ENCODE measurements at regions not wholly inside any gene's neighbourhood (a gene's known extent, or its start where the extent isn't known, plus 50 kb on each side); places are given as distances from the start of the nearest gene placed in this dataset.
"Not testable (repeated sequence)": the region's sequence is repeated elsewhere in the genome, so short reads cannot be mapped to it uniquely, and the experiment has no call there.

DNA sequence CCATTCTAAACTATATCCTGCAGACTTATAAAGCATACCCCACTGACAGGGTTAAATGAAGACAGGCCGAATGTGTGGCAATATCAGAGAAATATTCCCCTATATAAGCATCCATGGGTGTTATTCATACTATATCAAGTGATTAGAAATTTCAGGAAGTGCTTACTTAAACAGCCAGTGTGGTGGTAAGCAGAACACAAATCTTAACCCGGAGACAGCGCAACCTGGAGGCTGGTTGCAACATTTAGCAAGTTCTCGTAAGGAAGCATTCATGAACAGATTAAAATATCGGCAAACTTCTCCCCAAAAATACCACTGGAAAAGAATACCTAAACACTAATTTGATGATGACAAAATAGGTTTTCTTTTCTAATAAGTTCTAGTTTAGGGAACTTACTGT, 261.2 kb downstream of the CBLL2 start:
- no peak for DNase-seq (ENCODE audit: low read depth, low spot score)

DNA sequence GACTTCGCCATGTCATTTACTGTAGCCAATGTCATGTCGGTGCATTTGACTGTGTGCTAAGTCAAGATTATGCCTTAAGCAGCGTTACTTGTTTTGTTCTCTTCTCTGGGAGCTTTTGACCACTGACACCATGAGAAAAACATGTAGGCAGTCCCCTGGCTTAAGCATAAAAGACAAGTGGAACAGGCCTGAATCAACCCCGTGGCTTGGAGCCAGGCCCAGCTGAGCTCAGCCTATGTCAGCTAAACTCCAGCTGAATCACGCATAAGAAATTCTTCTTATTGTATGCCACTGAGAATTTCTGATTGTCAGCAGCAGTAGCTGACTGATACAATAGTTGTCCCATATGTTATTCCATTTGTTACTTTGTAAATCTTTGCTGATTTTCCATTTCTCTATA, 261.9 kb downstream of the CBLL2 start:
- DNase-seq (ENCODE audit: low read depth, low spot score) = no peak

DNA sequence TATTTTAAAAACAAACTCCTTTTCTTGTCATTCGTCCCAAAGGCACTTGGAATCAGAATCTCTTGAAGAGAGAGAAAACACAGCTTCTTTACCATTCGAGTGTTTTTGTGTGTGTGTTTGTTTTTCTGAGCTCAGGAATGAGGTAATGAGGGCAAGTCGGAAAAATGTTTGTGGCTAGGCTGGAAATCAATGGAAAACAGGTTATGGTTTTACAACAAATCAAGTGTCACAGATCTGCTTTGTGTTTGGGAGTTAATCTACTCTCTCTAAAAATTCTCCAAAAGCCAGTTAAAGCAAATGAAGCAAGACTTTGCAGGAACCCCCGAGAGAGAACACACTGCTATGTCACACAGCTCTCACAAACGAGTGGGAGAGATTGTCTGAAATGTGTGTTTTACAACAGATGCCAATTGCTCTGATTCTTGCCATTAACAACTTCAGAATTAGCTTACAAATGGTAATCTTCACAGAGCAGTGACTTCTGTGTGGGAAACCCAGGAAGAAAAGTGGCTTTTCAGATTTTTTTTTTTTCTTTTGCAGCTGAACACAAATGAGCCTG, 264.1 kb downstream of the CBLL2 start:
- no peak for DNase-seq (ENCODE audit: low read depth, low spot score)

DNA sequence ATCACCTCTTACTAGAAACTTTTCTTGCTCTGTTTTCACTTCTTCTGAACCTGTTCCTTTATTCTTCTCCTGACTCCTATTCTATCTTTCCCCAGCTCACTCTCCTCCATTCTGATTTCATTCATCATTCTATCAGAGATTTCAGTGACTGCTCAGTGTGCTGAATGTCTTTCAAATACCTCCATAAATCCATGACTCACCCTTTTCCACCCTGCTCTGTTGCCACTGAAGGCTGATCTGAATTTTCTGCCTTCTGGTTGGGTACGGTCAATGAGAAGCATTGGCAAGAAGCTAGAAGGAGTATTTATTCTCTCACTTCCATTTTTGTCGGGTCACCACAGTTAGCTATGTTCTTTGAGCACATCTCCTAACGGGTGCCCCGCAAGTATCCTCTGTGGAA, 265.9 kb downstream of the CBLL2 start:
- no peak for DNase-seq (ENCODE audit: low read depth, low spot score)

DNA sequence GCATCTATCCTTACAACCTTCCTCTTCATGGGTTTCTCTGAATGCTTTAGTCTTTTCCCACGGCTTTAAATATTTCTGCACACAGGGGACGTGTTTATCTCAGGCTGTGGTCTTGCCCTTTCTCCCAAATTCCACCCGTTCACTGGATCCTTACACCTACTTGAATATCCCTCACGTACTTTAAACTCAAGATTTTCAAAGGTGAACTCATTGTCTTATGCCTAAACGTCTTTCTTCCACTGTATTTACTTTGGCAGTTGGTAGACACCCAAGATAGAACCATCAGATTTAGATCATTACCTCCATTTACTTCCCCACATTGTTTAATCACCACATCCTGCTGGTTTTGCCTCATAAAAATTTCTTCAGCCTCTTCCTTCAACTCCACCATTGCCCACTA, 269.2 kb downstream of the CBLL2 start:
- no peak for DNase-seq (ENCODE audit: low read depth, low spot score)

DNA sequence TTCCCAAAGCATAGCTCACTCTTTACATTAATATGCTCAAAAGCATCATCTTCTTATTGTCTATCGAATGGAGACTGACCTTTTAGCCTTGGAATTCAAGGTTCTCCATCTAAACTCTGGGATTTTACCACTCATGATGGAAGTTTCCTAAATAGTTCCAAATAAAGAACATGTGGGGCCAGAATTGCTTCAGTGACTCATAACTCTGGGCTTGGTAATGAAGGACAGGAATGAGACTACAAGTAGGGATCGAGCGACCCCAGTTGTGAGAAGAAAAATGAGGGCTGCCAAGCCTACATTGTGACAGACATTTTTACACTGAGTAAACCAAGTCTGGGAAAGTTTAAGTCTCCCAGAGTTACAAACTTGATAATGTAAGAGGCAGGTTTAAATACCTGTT, 269.9 kb downstream of the CBLL2 start:
- DNase-seq (ENCODE audit: low read depth, low spot score) = no peak

DNA sequence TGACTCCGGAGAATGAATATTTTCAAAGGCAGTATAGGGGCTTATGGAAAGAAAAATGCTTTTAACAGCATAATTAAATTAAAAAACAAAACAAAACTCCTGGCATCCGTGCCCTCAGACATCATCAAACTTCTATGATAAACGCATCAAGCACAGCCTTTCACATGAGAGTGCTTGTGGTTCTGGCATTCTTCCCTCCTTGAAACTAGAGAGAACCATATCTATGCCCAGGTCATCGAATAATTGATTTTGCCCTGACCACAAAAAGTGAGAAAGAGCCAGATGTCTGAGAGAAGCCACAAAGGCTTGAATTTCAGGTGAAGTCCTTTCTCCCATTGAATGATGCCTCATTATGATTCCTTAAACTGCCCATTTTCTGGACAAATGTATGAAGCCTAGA, 286.8 kb downstream of the CBLL2 start:
- no peak for DNase-seq (ENCODE audit: low read depth, low spot score)

DNA sequence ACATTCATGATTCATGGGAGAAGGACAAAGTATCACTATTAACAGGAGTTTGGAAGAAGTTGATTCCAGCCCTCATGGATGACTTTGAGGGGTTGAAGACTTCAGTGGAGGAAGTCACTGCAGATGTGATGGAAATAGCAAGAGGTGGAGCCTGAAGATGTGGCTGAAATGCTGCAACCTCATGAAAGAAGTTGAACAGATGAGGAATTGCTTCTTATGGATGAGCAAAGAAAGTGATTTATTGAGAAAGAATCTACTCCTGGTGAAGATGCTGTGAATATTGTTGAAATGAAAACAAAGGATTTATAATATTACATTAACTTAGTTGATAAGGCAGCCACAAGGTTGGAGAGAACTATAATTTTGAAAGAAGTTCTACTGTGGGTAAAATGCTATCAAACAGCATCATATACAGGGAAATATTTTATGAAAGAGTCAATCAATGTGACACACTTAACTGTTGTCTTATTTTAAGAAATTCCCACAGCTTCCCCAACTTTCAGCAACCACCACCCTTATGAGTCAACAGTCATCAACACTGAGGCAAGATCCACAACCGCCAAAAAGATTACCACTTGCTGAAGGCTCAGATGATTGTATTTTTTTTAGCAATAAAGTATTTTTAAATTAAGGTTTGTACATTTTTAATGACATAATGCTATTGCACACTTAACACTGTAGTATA, 302.6 kb downstream of the CBLL2 start:
- DNase-seq (ENCODE audit: low read depth, low spot score) = no peak

DNA sequence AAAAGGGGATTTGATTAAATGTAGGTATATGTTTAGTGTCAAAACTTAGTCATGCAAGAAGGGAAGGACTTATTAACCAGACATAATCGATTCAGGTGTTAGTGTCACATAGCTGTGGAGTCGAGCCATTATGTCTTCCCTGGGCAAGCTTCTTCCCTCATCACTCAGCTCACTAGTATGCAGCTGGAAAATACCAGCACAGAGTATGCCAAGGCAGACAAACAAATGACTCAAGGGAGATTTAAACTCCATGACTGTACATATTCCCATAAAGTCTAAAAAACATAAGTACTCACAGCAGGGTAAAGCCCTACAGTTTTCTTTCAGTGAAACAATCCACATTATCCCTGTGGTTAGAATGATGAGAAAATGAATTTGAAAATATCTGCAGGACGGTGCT, 304.5 kb downstream of the CBLL2 start:
- no peak for DNase-seq (ENCODE audit: low read depth, low spot score)

DNA sequence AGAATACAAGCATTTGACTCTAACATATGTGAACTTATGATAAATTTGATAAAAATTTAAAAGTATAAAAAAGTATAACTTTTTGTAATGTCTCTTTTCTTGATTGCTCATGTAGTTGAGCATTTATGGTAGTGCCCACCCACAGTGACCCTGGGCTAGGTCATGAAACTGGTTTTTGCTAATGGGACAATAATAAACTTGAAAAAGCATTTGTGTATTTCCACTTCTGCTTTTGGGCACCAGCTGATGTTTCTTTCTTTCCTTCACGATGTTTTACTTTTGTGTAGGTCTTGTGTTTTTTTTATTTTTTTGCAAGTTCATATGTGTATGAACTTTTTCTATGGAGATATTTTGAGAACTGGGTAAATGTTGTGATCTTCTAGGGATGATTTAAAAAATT, 313.1 kb downstream of the CBLL2 start:
- no peak for DNase-seq (ENCODE audit: low read depth, low spot score)

DNA sequence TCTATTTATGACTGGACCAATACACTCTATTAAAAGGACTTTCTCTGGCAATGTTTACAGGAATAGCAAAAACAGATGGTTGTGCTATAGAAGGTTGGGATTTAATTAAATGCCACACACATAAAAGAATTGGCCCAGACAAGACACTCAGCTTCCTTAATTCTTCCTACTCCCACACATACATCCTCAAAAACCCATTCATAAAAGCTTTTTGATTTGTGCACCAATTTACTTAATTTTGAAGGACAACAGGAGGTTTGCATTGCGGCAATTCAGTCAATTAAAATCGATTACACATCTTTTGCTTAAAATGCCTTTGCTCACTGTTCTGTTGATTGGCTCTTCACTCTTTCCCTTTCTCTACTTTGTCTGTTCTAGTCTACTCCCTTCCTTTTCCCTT, 317.1 kb downstream of the CBLL2 start:
- no peak for DNase-seq (ENCODE audit: low read depth, low spot score)

DNA sequence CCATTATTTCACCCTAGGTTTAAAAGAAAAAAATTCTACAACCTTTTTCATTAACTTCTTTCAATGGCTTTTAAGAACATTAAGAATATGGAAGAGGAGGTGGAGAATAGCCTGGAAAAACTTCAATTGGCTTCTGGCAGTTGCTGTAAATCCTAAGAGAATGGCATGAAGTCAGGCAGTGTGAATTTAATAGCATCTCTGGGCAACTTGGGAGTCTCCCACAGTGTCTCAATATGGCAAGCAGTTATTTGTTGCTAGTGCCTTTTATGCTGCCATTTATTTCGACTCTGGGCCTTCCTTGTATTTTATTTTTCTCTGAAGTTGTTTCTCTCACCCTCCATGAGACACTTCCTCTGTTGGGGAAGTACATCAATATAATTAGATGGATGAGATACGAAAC, 322.1 kb downstream of the CBLL2 start:
- no peak for DNase-seq (ENCODE audit: low read depth, low spot score)

DNA sequence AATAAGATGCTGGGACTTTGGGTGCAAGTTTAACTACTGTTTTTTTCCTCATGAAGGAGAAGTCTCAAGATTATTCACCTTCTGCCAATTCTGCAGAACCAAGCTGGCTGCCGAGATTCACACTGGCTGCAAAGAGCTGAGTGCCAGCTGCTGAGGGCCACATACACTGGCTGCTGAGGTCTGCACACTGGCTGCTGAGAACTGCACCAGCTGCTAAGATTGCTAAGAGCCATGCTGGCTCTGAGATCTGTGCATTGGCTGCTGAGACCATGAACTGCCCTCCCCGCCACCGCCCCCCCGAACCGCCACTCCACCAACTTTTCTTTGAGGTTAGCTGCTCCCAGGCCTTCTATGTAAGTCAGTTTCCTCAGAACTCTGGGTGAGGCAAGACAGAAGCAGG, 330.3 kb downstream of the CBLL2 start:
- DNase-seq (ENCODE audit: low read depth, low spot score) = no peak

DNA sequence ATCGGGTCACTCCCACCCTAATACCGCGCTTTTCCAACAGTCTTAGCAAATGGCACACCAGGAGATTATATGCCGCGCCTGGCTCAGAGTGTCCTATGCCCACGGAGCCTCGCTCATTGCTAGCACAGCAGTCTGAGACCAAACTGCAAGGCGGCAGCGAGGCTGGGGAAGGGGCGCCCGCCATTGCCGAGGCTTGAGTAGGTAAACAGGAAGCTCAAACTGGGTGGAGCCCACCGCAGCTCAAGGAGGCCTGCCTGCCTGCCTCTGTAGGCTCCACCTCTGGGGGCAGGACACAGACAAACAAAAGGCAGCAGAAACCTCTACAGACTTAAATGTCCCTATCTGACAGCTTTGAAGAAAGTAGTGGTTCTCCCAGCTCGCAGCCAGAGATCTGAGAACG, 336.7 kb downstream of the CBLL2 start:
- DNase-seq (ENCODE audit: low read depth, low spot score) = not testable (repeated sequence)

DNA sequence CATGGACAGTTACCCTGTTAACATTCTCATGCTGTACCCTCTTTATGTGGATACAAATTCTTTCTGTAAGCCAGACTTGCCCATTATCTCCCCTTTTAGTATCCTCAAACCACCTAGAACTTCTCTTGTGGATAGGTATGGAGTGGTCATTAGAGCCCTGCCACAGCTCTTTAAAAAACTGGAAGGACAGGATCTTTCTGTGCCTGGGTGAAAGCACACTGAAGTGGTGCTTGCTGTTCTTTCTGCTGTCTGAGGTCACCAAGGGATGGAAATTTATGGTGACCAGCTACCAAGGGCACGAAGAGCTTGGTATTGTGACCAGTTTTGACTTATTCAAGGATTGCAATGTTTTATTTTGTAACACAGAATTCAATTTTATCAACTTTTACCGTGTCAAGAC, 344.2 kb downstream of the CBLL2 start:
- DNase-seq (ENCODE audit: low read depth, low spot score) = no peak

DNA sequence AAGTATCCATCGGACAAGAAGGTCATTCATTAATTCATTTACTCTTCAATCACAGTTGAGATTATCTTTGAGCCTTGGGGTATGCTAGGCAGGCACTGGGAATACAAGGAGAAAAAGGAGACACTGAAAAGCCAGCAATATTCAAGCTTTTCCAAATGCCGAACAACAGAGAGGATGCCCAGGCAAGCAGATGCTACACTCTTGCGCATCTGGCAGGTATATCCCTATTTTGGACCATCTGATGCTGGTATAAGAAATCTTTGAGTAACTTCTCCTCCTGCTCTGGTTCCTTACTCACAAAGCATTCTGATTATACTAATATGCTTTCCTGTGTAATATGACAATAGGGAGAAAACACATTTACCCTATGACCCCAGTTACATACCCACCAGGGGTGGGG, 354.9 kb downstream of the CBLL2 start:
- DNase-seq (ENCODE audit: low read depth, low spot score) = no peak

DNA sequence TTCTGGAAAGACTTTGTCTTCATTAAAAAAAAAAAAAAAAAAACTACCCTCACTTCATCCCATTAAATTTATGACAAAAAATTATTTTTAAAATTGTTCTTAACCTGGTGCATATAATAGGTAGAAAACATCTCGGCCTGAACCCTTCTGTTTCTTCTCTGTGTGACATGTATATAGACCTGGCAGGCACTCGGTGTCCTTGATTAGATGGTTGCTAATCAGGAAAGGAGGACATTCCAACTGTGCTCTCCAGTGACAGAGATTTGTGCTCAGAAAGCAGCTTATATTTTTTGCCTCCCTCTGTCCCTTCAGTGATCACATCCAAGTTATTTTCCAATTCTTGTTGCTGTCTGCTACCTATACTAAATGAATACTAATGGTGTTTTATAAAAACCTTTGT, 355.6 kb downstream of the CBLL2 start:
- no peak for DNase-seq (ENCODE audit: low read depth, low spot score)

DNA sequence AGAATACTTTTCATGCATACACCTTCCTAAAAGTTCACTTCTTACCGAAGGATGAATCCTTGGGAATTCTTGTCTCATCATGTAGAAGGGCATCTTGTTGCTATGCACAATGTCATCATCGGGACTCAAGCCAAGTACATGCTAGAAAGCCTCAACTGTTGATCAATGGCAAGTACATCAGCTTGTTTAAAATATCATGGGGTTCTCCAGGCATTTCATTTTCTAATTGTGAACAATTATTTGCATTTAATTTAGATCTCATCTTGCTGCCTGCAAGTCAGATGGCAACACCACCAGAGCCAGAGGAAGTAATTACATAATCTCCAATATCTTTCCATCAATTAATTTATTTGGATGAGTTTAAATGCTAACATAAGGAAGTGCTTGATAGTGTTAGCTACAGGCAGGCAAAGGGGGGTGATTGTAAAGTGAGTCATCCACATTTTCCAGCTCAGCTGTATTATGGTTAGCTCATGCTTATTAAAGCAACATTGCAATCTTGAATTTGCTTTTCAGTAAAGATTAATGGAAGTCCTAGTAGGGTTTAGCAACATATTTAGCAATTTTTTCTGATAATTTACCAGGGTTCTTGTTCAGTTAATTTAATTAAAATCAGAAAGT, 356.5 kb downstream of the CBLL2 start:
- DNase-seq (ENCODE audit: low read depth, low spot score) = no peak

DNA sequence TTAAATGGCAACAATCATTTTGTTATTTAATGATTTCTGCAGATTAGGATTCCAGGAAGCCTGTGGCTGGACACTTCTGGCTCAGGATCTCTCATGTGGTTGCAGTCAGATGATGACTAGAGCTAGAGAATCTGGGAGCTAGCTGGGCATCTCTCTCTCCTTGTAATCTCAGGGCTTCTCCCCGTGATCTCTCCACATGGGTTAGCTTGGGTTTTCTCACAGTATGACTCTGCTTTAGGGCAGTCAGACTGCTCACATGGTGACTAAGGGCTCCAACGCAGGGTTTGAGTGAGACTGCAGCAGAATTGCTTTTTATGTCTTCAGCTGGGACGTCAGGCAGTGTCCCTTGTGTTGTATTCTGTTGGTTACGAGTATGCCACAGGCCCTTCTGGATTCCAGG, 361.4 kb downstream of the CBLL2 start:
- DNase-seq (ENCODE audit: low read depth, low spot score) = no peak

DNA sequence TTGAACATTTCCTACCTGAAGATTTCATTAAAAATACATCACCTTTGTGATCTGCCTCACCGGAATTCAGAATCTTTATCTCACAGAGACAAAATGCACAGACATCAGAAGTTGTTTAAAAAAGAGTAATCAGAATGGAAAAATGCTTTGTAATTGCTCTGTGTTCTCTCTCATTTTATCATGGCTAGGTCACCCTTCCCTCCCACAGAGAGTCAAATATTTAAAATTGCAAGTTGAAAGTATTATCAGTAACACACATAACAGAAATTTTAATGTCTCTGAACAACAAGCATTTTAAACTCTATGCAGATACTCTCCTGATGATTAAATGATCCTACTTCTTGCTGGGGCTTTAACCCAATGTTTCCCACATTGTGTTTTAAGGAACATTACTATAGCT, 362.0 kb downstream of the CBLL2 start:
- DNase-seq (ENCODE audit: low read depth, low spot score) = no peak

DNA sequence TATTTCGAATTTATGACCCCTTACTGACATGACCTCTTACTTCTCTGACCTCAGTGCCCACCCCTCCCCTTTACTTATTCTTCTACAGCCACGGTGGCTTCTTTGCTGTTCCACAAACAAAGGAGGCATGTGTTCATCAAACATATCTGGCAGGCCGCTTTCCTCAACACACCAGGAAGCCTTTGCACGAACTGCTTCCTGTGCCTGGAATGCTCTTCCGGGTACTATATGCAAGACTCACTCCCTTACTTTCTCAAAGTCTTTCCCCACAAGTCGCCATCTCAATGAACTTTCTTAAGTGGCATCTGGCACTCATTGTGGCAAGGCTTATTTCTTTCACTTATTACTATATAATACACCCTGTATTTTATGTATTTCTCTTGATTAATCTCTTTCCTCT, 351.5 kb upstream of the DDX53 start:
- no peak for DNase-seq (ENCODE audit: low read depth, low spot score)

DNA sequence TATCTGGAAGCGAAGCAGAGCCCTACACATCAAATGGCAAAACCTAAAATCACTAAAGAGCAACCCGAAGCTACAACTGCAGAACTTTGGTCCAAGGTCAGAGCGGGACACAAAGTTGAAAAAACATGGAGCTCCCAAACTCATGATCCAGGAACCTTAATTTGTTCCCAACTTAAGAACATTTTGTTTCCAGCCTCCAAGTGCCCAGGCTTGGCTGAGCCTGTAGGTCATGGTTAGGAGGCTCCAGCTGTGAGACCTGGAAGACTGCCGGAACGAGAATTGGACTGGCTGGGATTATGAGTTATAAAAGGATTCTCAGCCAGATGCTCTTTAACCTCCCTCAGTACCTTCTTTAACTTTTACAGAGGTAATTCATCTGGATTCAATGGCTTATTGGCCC, 349.1 kb upstream of the DDX53 start:
- no peak for DNase-seq (ENCODE audit: low read depth, low spot score)

DNA sequence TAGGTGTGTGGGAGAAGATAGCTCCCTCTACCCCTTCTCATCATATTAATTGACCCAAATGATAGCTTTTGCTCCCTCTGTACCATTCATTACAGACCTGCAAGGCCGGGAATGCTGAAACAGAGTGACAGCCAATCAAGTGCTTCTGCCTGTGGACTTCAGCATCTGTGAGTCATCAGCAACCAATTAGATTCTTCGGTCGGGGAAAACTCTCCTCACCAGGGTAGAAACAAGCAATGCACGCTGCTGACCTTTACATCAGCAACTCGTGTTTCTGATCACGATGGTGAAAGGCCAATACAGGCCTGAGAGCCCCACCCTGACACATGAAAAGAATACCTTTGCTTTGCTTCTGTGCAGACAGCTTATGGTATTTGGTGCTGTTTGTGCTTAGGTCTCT, 347.2 kb upstream of the DDX53 start:
- DNase-seq (ENCODE audit: low read depth, low spot score) = no peak

DNA sequence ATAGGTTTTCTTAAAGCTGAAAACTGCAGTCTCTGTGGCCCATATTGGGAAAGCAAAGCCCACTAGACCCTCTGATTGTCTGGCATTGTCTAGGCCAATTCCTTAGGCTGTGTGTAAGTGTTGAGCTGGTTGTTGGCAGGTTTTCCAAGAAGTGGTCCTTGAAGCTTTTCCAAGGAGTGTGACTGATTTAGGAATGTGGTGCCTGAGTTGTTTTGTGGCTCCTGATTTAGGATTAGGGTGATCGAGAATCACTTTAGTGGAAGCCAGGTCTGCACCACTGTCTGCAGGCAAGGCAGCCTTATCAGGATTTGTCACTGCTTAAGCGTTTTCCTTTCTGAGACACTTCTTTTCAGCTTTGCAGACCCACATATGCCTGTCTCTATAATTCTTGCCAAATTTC, 339.0 kb upstream of the DDX53 start:
- no peak for DNase-seq (ENCODE audit: low read depth, low spot score)
